Kidney (tissue), 13 donors: ENCODE measurements at regions not wholly inside any gene's neighbourhood (a gene's known extent, or its start where the extent isn't known, plus 50 kb on each side); places are given as distances from the start of the nearest gene placed in this dataset.
"Not testable (repeated sequence)": the region's sequence is repeated elsewhere in the genome, so short reads cannot be mapped to it uniquely, and the experiment has no call there.

Experiments used
- DNase-seq, 5 donors: peaks; one replicate each; pipeline ENCODE4 v3.0.0-alpha.2; 2013 to 2020
- FAIRE-seq: peaks from 2 replicates; lab custom pipeline; 2012; peaks lifted over from hg19 to GRCh38; lab: Jason Lieb, UNC
- H3K27ac ChIP-seq, 2 donors: one replicate each; pipeline ENCODE4 v1.7.0; 2013; ENCODE audit warnings: low read depth in 2 of 2, low read length in 2 of 2, inconsistent platforms in 1 of 2
- H3K27me3 ChIP-seq: one replicate; pipeline ENCODE4 v1.7.1; 2013; ENCODE audit warnings: low read length, inconsistent platforms; ENCODE audit not compliant: control insufficient read depth, insufficient read depth
- H3K36me3 ChIP-seq, 3 donors: one replicate each; pipeline versions ENCODE4 v1.7.0 to v1.7.1; 2013; ENCODE audit warnings: low read length in 3 of 3, control low read depth in 1 of 3, inconsistent platforms in 1 of 3; ENCODE audit not compliant: insufficient read depth in 3 of 3, control insufficient read depth in 2 of 3
- H3K4me1 ChIP-seq, 3 donors: one replicate each; pipeline versions ENCODE4 v1.7.0 to v1.7.1; 2013; ENCODE audit warnings: low read length in 3 of 3, inconsistent platforms in 1 of 3, low read depth in 1 of 3; ENCODE audit not compliant: control insufficient read depth in 2 of 3, insufficient read depth in 2 of 3
- H3K4me3 ChIP-seq, 3 donors: one replicate each; pipeline versions ENCODE4 v1.7.0 to v1.8.1; 2013; ENCODE audit warnings: low read length in 3 of 3, control low read depth in 1 of 3, inconsistent platforms in 1 of 3
- H3K9ac ChIP-seq, 3 donors: one replicate each; pipeline versions ENCODE4 v1.7.0 to v1.7.1; 2013; ENCODE audit warnings: low read length in 3 of 3, control low read depth in 1 of 3, inconsistent platforms in 1 of 3
- H3K9me3 ChIP-seq, 3 donors: one replicate each; pipeline versions ENCODE4 v1.7.0 to v1.7.1; 2013; ENCODE audit warnings: low read length in 3 of 3, control low read depth in 1 of 3, inconsistent platforms in 1 of 3; ENCODE audit not compliant: control insufficient read depth in 2 of 3, insufficient read depth in 1 of 3
- intact Hi-C: fragments of 100-400 bp; cut with DNase I; formaldehyde crosslinking; loops from one replicate; pipeline ENCODE4 v1.11.1; 2022
- TF ChIP-seq, protein P1 (sequence below): IDR thresholded peaks from 3 replicates; pipeline ENCODE4 v1.5.1; 2012; ENCODE audit warnings: mild to moderate bottlenecking, moderate library complexity, borderline replicate concordance; ENCODE audit not compliant: insufficient read depth; ENCODE audit errors: extremely low read depth
- donor health status: control.
- donor health status: control.
- donor health status: control.
- donor health status: control.
- donor health status: control.
- donor health status: DM: yes; HTN: yes; CAD: no.
- donor health status: Normal renal cell carcinoma (clear cell type).

GRCh38 chr6:49220293-49220692, 242.8 kb downstream of the MMUT start:
- FAIRE-seq (no peak), DNase-seq (no peak)
- Histone ChIP-seq H3K4me3 (no peak overlapping the region), H3K27ac (no peak overlapping the region), H3K27me3 (no peaks in the 10 kb centered on the region), H3K36me3 (no peaks in the 10 kb centered on the region), H3K9ac (no peak overlapping the region), H3K4me1 (no peaks in the 10 kb centered on the region), H3K9me3 (no peaks in the 10 kb centered on the region)
- intact Hi-C loops = no loop called here
- TF ChIP-seq, protein P1, sequence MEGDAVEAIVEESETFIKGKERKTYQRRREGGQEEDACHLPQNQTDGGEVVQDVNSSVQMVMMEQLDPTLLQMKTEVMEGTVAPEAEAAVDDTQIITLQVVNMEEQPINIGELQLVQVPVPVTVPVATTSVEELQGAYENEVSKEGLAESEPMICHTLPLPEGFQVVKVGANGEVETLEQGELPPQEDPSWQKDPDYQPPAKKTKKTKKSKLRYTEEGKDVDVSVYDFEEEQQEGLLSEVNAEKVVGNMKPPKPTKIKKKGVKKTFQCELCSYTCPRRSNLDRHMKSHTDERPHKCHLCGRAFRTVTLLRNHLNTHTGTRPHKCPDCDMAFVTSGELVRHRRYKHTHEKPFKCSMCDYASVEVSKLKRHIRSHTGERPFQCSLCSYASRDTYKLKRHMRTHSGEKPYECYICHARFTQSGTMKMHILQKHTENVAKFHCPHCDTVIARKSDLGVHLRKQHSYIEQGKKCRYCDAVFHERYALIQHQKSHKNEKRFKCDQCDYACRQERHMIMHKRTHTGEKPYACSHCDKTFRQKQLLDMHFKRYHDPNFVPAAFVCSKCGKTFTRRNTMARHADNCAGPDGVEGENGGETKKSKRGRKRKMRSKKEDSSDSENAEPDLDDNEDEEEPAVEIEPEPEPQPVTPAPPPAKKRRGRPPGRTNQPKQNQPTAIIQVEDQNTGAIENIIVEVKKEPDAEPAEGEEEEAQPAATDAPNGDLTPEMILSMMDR = no peak

DNA sequence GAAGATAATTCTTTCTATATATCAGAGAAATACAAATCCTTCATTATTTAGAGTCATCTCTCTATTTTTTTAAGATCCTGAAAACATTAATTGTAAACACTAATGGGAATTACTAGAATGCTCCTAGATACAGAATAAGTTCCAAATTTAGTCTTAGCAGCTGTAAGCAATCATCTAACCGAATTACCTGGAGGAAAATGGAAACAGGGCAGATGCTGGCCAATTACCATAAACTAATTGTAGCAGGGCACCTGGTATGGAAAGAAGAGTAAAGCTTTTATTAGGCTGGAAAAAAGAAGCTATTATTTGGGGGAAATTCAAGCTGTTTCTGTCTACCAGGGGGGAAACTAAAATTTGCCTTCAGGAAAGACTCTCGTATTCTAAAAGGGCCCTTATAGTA, 257.5 kb downstream of the MMUT start:
- Histone ChIP-seq H3K36me3 (no peaks in the 10 kb centered on the region), H3K9ac (no peak overlapping the region), H3K4me3 (no peak overlapping the region), H3K9me3 (no peaks in the 10 kb centered on the region), H3K27me3 (no peaks in the 10 kb centered on the region), H3K27ac (no peak overlapping the region), H3K4me1 (no peaks in the 10 kb centered on the region)
- TF ChIP-seq, protein P1 = no peak
- no peak for FAIRE-seq
- intact Hi-C loops = no loop called here
- no peak for DNase-seq

GRCh38 chr6:49202924-49203536, 260.0 kb downstream of the MMUT start:
- TF ChIP-seq, protein P1 = no peak
- no peak overlapping the region for H3K9ac ChIP-seq
- no peaks in the 10 kb centered on the region for H3K27me3 ChIP-seq
- no peaks in the 10 kb centered on the region for H3K36me3 ChIP-seq
- intact Hi-C loops = no loop called here
- no peak for FAIRE-seq
- no peaks in the 10 kb centered on the region for H3K9me3 ChIP-seq
- no peak for DNase-seq
- no peak overlapping the region for H3K27ac ChIP-seq
- no peaks in the 10 kb centered on the region for H3K4me1 ChIP-seq
- no peak overlapping the region for H3K4me3 ChIP-seq

GRCh38 chr6:49198015-49198414, 265.0 kb downstream of the MMUT start:
- TF ChIP-seq, protein P1 = no peak
- Histone ChIP-seq H3K9ac (no peak overlapping the region), H3K27ac (no peak overlapping the region), H3K36me3 (no peaks in the 10 kb centered on the region), H3K4me1 (no peaks in the 10 kb centered on the region), H3K9me3 (no peaks in the 10 kb centered on the region), H3K4me3 (no peak overlapping the region), H3K27me3 (no peaks in the 10 kb centered on the region)
- intact Hi-C loops = no loop called here
- DNase-seq (no peak), FAIRE-seq (no peak)

- not testable (repeated sequence) for FAIRE-seq, H3K9ac ChIP-seq
These were observed 300.7 kb downstream of the MMUT start for GRCh38 chr6:49162379-49162778.

More at GRCh38 chr6:49162379-49162778, 300.7 kb downstream of the MMUT start:
- H3K36me3 ChIP-seq, H3K27me3 ChIP-seq, H3K9me3 ChIP-seq, intact Hi-C loops, H3K4me1 ChIP-seq, H3K4me3 ChIP-seq, DNase-seq, H3K27ac ChIP-seq: not testable (repeated sequence)
